Astrocyte (in vitro differentiated cells and primary cell): ENCODE measurements at regions not wholly inside any gene's neighbourhood (a gene's known extent, or its start where the extent isn't known, plus 50 kb on each side); places are given as distances from the start of the nearest gene placed in this dataset.
A peak's percentile ranks its signal among the peaks of the same experiment; 100 is the strongest.

Source experiments
- DNase-seq: peaks from one replicate; pipeline ENCODE4 v3.0.0-alpha.2; 2010; ENCODE audit warnings: low read depth
- FAIRE-seq: peaks from 2 replicates; lab custom pipeline; 2011; peaks lifted over from hg19 to GRCh38; lab: Jason Lieb, UNC
- H2AFZ ChIP-seq: 2 replicates; pipeline ENCODE4 v1.6.0; 2012; ENCODE audit warnings: low read depth, low read length, inconsistent platforms
- H3K27ac ChIP-seq: 2 replicates; pipeline ENCODE4 v1.5.1; 2011; ENCODE audit warnings: low read depth, low read length, inconsistent platforms
- H3K27me3 ChIP-seq: 2 replicates; pipeline ENCODE4 v1.6.0; 2011; ENCODE audit warnings: low read length, inconsistent platforms; ENCODE audit not compliant: insufficient read depth
- H3K36me3 ChIP-seq: 2 replicates; pipeline ENCODE4 v1.5.1; 2011; ENCODE audit warnings: low read length, inconsistent platforms; ENCODE audit not compliant: insufficient read depth
- H3K4me1 ChIP-seq: 2 replicates; pipeline ENCODE4 v1.5.1; 2011; ENCODE audit warnings: low read length, inconsistent platforms; ENCODE audit not compliant: insufficient read depth
- H3K4me2 ChIP-seq: 2 replicates; pipeline ENCODE4 v1.6.0; 2012; ENCODE audit warnings: low read length, inconsistent platforms
- H3K4me3 ChIP-seq: 2 replicates; pipeline ENCODE4 v1.5.1; 2011; ENCODE audit warnings: low read depth, mild to moderate bottlenecking, low read length, inconsistent platforms; ENCODE audit not compliant: insufficient read depth
- H3K79me2 ChIP-seq: 2 replicates; pipeline ENCODE4 v1.6.0; 2012; ENCODE audit warnings: mild to moderate bottlenecking, low read length, inconsistent platforms; ENCODE audit not compliant: insufficient read depth
- H3K9ac ChIP-seq: 2 replicates; pipeline ENCODE4 v1.6.0; 2012; ENCODE audit warnings: mild to moderate bottlenecking, low read length, inconsistent platforms
- H3K9me3 ChIP-seq: 2 replicates; pipeline ENCODE4 v1.5.1; 2012; ENCODE audit warnings: low read depth, mild to moderate bottlenecking, low read length, inconsistent platforms; ENCODE audit not compliant: insufficient read depth
- H4K20me1 ChIP-seq: 2 replicates; pipeline ENCODE4 v1.6.0; 2012; ENCODE audit warnings: low read length, inconsistent platforms; ENCODE audit not compliant: insufficient read depth
- H3K27ac Mint-ChIP-seq: one replicate; pipeline ENCODE4 v1.8.0; 2021; ENCODE audit warnings: mild to moderate bottlenecking, mixed read lengths; ENCODE audit not compliant: unreplicated experiment
- H3K27me3 Mint-ChIP-seq: one replicate; pipeline ENCODE4 v1.8.0; 2021; ENCODE audit warnings: low read depth, mixed read lengths; ENCODE audit not compliant: unreplicated experiment
- H3K36me3 Mint-ChIP-seq: one replicate; pipeline ENCODE4 v1.8.0; 2021; ENCODE audit warnings: low read depth, mixed read lengths; ENCODE audit not compliant: unreplicated experiment
- H3K4me1 Mint-ChIP-seq: one replicate; pipeline ENCODE4 v1.8.0; 2021; ENCODE audit warnings: low read depth, mixed read lengths; ENCODE audit not compliant: unreplicated experiment
- H3K4me3 Mint-ChIP-seq: one replicate; pipeline ENCODE4 v1.8.0; 2021; ENCODE audit warnings: mild to moderate bottlenecking, moderate library complexity, mixed read lengths; ENCODE audit not compliant: unreplicated experiment
- H3K9me3 Mint-ChIP-seq: one replicate; pipeline ENCODE4 v1.8.0; 2021; ENCODE audit warnings: mild to moderate bottlenecking, mixed read lengths; ENCODE audit not compliant: unreplicated experiment
- EZH2 ChIP-seq: IDR thresholded peaks from 2 replicates; pipeline ENCODE4 v1.6.1; 2012; ENCODE audit warnings: mild to moderate bottlenecking, low read length, inconsistent platforms; ENCODE audit not compliant: insufficient read depth
- TF ChIP-seq, protein P1 (sequence below): IDR thresholded peaks from 2 replicates; pipeline ENCODE4 v1.5.1; 2011; ENCODE audit warnings: low read depth, mild to moderate bottlenecking, inconsistent platforms, low read length, moderate library complexity; ENCODE audit not compliant: insufficient read depth

DNA sequence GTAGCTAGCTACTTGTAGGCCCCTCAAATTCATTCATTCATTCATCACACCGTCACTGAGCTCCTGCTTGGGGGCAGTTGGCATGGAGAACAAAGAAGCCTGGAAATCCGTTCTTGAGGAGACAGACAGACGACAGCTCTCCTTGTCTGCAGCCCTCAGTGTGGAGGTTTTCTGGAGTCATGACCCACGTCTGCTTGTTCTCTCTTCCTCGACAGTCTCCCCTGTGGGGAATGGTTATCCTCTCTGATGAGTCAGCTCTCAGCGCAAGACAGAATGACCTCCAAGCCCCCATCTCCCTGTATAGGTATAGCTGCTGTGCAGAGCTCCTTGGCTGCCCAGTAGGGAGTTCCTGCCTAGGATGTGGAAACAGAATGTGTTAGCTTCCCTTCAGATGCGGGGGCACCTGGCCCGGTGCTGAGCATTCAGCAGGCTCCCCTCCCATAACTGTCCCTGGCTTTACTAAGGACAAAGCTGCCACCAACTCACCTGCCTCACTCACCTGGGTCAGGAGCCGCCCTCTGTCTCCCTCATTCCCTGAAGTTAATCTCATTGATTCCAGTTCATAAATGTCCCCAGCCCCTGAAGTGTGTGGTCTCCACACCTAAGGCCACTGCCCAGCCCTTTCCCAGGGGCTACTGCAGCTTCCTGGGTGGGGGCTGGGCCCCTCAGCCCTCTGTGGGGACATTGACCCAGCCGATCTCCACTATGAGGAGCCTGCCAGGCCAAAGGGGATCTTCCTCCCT, 124.7 kb downstream of the ACKR3 start:
- DNase-seq (no peak), FAIRE-seq (no peak)
- Histone ChIP-seq H3K27me3 (no peaks in the 10 kb centered on the region), H4K20me1 (no peaks in the 10 kb centered on the region), H3K27ac (no peak overlapping the region), H3K79me2 (no peaks in the 10 kb centered on the region), H3K9me3 (no peaks in the 10 kb centered on the region), H3K4me3 (no peak overlapping the region), H2AFZ (no peak overlapping the region), H3K4me1 (peaks cover 25% of the 10 kb centered on the region), H3K4me2 (peak overlapping the region; percentile 34), H3K36me3 (no peaks in the 10 kb centered on the region), H3K9ac (no peak overlapping the region)
- Mint-ChIP-seq H3K4me1 (peaks cover 44% of the 10 kb centered on the region), H3K9me3 (no peaks in the 10 kb centered on the region), H3K27me3 (peaks cover 5% of the 10 kb centered on the region), H3K4me3 (no peak overlapping the region), H3K27ac (peak overlapping the region; percentile 88), H3K36me3 (no peaks in the 10 kb centered on the region)
- TF ChIP-seq, protein P1, sequence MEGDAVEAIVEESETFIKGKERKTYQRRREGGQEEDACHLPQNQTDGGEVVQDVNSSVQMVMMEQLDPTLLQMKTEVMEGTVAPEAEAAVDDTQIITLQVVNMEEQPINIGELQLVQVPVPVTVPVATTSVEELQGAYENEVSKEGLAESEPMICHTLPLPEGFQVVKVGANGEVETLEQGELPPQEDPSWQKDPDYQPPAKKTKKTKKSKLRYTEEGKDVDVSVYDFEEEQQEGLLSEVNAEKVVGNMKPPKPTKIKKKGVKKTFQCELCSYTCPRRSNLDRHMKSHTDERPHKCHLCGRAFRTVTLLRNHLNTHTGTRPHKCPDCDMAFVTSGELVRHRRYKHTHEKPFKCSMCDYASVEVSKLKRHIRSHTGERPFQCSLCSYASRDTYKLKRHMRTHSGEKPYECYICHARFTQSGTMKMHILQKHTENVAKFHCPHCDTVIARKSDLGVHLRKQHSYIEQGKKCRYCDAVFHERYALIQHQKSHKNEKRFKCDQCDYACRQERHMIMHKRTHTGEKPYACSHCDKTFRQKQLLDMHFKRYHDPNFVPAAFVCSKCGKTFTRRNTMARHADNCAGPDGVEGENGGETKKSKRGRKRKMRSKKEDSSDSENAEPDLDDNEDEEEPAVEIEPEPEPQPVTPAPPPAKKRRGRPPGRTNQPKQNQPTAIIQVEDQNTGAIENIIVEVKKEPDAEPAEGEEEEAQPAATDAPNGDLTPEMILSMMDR, result no peak
- no peak for TF ChIP-seq EZH2

DNA sequence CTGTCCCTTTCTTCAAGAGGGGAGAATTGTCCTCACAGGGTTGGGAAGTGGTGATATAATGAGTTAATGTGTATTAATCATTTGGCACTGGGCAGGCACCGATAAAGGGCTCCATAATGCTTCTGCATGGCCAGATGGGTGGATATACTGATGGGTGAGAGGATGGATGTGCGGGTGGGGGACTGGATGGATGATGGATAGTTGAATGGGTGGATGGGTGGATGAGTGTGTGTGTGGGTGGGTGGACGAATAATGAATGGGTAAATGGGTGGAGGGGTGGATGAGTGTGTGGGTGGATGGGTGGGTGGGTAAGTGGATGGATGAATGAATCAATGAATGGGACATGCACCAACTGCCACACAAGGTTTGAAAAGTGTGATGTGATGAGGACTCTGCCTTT, 127.2 kb downstream of the ACKR3 start:
- TF ChIP-seq EZH2, result no peak
- TF ChIP-seq, protein P1, result no peak
- Histone ChIP-seq H3K4me2 (no peak overlapping the region), H3K9me3 (no peaks in the 10 kb centered on the region), H3K27ac (no peak overlapping the region), H3K27me3 (no peaks in the 10 kb centered on the region), H3K79me2 (no peaks in the 10 kb centered on the region), H3K4me1 (peaks cover 10% of the 10 kb centered on the region), H3K36me3 (no peaks in the 10 kb centered on the region), H3K4me3 (no peak overlapping the region), H2AFZ (no peak overlapping the region), H4K20me1 (no peaks in the 10 kb centered on the region), H3K9ac (no peak overlapping the region)
- H3K9me3 Mint-ChIP-seq, result peaks cover 2% of the 10 kb centered on the region
- H3K4me1 Mint-ChIP-seq, result peaks cover 27% of the 10 kb centered on the region
- H3K27ac Mint-ChIP-seq, result no peak overlapping the region
- FAIRE-seq (no peak), DNase-seq (no peak)
- H3K4me3 Mint-ChIP-seq, result no peak overlapping the region
- peaks cover 5% of the 10 kb centered on the region for H3K36me3 Mint-ChIP-seq
- H3K27me3 Mint-ChIP-seq, result peaks cover 14% of the 10 kb centered on the region

DNA sequence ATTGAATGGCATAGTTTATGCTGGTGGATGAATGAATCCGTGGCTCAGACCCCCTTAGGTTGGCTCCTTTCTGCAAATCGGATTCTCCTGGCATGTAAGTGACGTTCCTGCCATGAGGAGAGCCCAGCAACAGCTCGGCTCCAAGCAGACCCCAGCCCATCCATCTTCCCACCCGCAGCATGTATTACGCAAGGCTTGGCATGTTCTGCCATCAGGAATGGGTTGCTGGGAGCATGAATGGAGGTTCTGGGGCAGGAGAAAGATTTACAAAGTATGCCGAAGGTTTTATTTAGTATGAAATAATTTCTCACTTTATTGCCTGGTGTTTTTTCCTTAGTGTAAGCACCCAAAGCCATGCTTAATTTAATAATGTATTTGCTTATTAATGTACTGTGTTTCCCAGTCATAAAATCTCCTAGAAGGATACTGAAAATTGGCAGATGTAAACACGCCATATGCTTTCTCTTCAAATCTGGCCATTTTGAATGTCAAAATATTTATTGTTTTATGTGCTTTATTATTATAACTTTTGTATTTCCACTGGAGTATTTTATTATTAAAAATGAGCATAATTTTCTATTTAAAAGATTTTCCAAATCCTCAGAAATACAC, 128.5 kb downstream of the ACKR3 start:
- peaks cover 2% of the 10 kb centered on the region for H3K9me3 Mint-ChIP-seq
- DNase-seq (no peak), FAIRE-seq (no peak)
- H3K36me3 ChIP-seq, result no peaks in the 10 kb centered on the region
- H3K4me3 ChIP-seq, result no peak overlapping the region
- H4K20me1 ChIP-seq, result no peaks in the 10 kb centered on the region
- no peak overlapping the region for H3K4me2 ChIP-seq
- no peak overlapping the region for H3K4me3 Mint-ChIP-seq
- H3K27ac Mint-ChIP-seq, result no peak overlapping the region
- no peak overlapping the region for H2AFZ ChIP-seq
- H3K9me3 ChIP-seq, result no peaks in the 10 kb centered on the region
- no peaks in the 10 kb centered on the region for H3K79me2 ChIP-seq
- H3K27ac ChIP-seq, result no peak overlapping the region
- H3K4me1 Mint-ChIP-seq, result peaks cover 19% of the 10 kb centered on the region
- peaks cover 6% of the 10 kb centered on the region for H3K36me3 Mint-ChIP-seq
- H3K27me3 ChIP-seq, result no peaks in the 10 kb centered on the region
- TF ChIP-seq, protein P1, result no peak
- TF ChIP-seq EZH2, result no peak
- H3K4me1 ChIP-seq, result peaks cover 8% of the 10 kb centered on the region
- H3K9ac ChIP-seq, result no peak overlapping the region
- peaks cover 16% of the 10 kb centered on the region for H3K27me3 Mint-ChIP-seq
